Spleen (tissue), 11 donors: ENCODE measurements at regions not wholly inside any gene's neighbourhood (a gene's known extent, or its start where the extent isn't known, plus 50 kb on each side); places are given as distances from the start of the nearest gene placed in this dataset.
"Not testable (repeated sequence)": the region's sequence is repeated elsewhere in the genome, so short reads cannot be mapped to it uniquely, and the experiment has no call there.

ENCODE experiments used
- DNase-seq: peaks from one replicate; pipeline ENCODE4 v3.0.0-alpha.2; 2020
- H3K27ac ChIP-seq, 8 donors: fragments of 200-600 bp; sonication (generic) in 7 of 8; 1 replicate in 4 of 8; 2 replicates in 4 of 8; pipeline versions ENCODE4 v1.5.0 to v1.8.0; 2016 to 2021; ENCODE audit warnings: inconsistent platforms in 4 of 8, mild to moderate bottlenecking in 4 of 8, moderate library complexity in 1 of 8
- H3K27me3 ChIP-seq, 7 donors: fragments of 200-600 bp; sonication (generic) in 6 of 7; replicated peaks in 1 of 7; 1 replicate in 4 of 7; 2 replicates in 3 of 7; pipeline versions ENCODE4 v1.5.0 to v1.8.0; 2016 to 2021; ENCODE audit warnings: inconsistent platforms in 3 of 7, mild to moderate bottlenecking in 1 of 7
- H3K36me3 ChIP-seq, 6 donors: fragments of 200-600 bp; sonication (generic) in 5 of 6; 1 replicate in 4 of 6; 2 replicates in 2 of 6; pipeline versions ENCODE4 v1.5.0 to v1.8.0; 2016 to 2021; ENCODE audit warnings: inconsistent platforms in 2 of 6
- H3K4me1 ChIP-seq, 6 donors: fragments of 200-600 bp; sonication (generic) in 5 of 6; 1 replicate in 3 of 6; 2 replicates in 3 of 6; pipeline versions ENCODE4 v1.5.0 to v1.8.0; 2016 to 2021; ENCODE audit warnings: inconsistent platforms in 3 of 6
- H3K4me3 ChIP-seq, 8 donors: fragments of 200-600 bp; sonication (generic) in 7 of 8; 1 replicate in 4 of 8; 2 replicates in 4 of 8; pipeline versions ENCODE4 v1.5.0 to v1.8.0; 2016 to 2021; ENCODE audit warnings: inconsistent platforms in 4 of 8, mild to moderate bottlenecking in 4 of 8, moderate library complexity in 2 of 8
- H3K9me3 ChIP-seq, 8 donors: fragments of 200-600 bp; sonication (generic) in 7 of 8; 1 replicate in 4 of 8; 2 replicates in 4 of 8; pipeline versions ENCODE4 v1.5.0 to v1.8.0; 2016 to 2021; ENCODE audit warnings: inconsistent platforms in 4 of 8
- CTCF ChIP-seq, 11 experiments: fragments of 200-600 bp in 7 of 11; fragments of 450-650 bp in 4 of 11; sonication (generic) in 4 of 11; IDR thresholded peaks in 8 of 11; conservative IDR thresholded peaks in 3 of 11; 1 replicate in 7 of 11; 2 replicates in 4 of 11; pipeline versions ENCODE4 v1.4.0 to v1.8.0; 2016 to 2021; ENCODE audit warnings: antibody characterized with exemption in 11 of 11, inconsistent platforms in 4 of 11, mild to moderate bottlenecking in 1 of 11
- POLR2A ChIP-seq, 3 donors: fragments of 450-650 bp; IDR thresholded peaks; one replicate each; pipeline ENCODE4 v1.5.1; 2017; ENCODE audit warnings: antibody characterized with exemption in 3 of 3, mild to moderate bottlenecking in 1 of 3
- POLR2AphosphoS5 ChIP-seq, 3 donors: sonication (generic); formaldehyde crosslinking; IDR thresholded peaks; one replicate each; pipeline ENCODE4 v1.5.1; 2017; ENCODE audit warnings: antibody characterized with exemption in 3 of 3
- WGBS, 5 donors: extraction: QIAGEN DNeasy Blood & Tissue Kit in 3 of 5; methylation state at CpG; one replicate each; pipeline versions ENCODE4 v1.1.5 to v1.1.7; 2013 to 2018; 5-methylcytosine and 5-hydroxymethylcytosine counted together
- intact Hi-C: fragments of 100-400 bp; cut with DNase I; formaldehyde crosslinking; loops from one replicate; pipeline ENCODE4 v1.15.0; 2023; ENCODE audit warnings: low total_unique reads
- donor health status: healthy with polysubstance abuse.
- donor health status: DM: no; HTN: no; CAD: no; lungs with moderate emphysema.
- donor health status: DM: no; HTN: no; CAD: no.
- donor health status: Bipolar disorder and iron deficiency.
- donor health status: healthy.
- donor health status: DM: no; HTN: no; CAD: no.
- donor health status: DM: yes; HTN: yes; CAD: no.

DNA sequence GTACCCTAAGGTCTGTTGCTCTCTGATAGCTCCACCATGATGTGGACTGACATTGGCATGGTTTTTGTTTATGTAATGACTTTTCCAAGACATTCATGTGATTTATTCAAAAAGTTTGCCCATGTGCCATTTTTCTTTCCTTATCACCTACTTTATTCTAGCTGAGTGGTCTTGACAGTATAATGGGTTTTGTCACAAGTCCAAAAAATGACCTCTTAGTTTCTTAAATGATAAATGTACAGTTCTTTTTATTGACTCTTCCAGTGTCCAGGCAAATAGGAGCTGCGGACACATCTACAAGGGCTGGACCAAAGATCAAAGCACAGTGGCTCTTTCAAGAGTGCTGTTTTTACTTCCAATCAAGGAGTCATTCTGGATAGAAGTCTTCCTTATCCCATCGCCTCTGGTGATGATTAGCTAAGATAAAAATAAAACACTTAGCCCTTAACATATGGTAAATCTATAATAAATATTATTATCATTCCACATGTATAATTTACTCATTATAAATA lies 141.4 kb downstream of the MMUT start:
- no peak overlapping the region for H3K4me3 ChIP-seq
- peaks cover 0 to 11% (median 4%) of the 10 kb centered on the region in 8 donors for H3K9me3 ChIP-seq
- no peaks in the 10 kb centered on the region for H3K36me3 ChIP-seq
- no peak for DNase-seq
- H3K27me3 ChIP-seq: no peaks in the 10 kb centered on the region
- 68 to 86% (median 81%) methylated on average over 2 of the region's 2 CpGs for WGBS, 5 donors
- TF ChIP-seq POLR2AphosphoS5 (IDR thresholded peaks at IDR 0.05) (no peak), POLR2A (IDR thresholded peaks at IDR 0.05) (no peak), CTCF (IDR thresholded peaks at IDR 0.05 in 8 of 11, conservative IDR thresholded peaks at IDR 0.05 in 3 of 11) (no peak)
- H3K27ac ChIP-seq: no peak overlapping the region
- no peaks in the 10 kb centered on the region for H3K4me1 ChIP-seq
- intact Hi-C loops: no loop called here

GRCh38 chr6:49305010-49305409 lies 158.0 kb downstream of the MMUT start:
- WGBS, 5 donors: 77 to 92% (median 78%) methylated on average over 1 of the region's 1 CpG
- Histone ChIP-seq H3K4me1 (no peaks in the 10 kb centered on the region), H3K27ac (no peak overlapping the region), H3K9me3 (no peaks in the 10 kb centered on the region), H3K36me3 (no peaks in the 10 kb centered on the region), H3K27me3 (no peaks in the 10 kb centered on the region), H3K4me3 (no peak overlapping the region)
- TF ChIP-seq POLR2A (IDR thresholded peaks at IDR 0.05) (no peak), POLR2AphosphoS5 (IDR thresholded peaks at IDR 0.05) (no peak), CTCF (IDR thresholded peaks at IDR 0.05 in 8 of 11, conservative IDR thresholded peaks at IDR 0.05 in 3 of 11) (no peak)
- intact Hi-C loops: no loop called here
- no peak for DNase-seq

DNA sequence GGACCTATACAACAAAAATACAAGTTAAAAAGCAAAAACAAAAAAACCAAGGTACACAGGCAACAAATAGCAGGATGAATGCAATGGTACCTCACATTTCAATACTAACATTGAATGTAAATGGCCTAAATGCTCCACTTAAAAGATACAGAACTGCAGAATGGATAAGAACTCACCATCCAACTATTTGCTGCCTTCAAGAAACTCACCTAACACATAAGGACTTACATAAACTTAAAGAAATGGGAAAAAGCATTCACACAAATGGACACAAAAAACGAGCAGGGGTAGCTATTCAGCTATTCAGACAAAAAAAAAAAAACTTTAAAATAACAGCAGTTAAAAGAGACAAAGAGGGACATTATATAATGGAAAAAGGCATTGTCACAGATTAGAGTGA lies 158.7 kb downstream of the MMUT start:
- H3K4me3 ChIP-seq, H3K4me1 ChIP-seq, H3K36me3 ChIP-seq, H3K27ac ChIP-seq, intact Hi-C loops, H3K9me3 ChIP-seq, DNase-seq, H3K27me3 ChIP-seq: not testable (repeated sequence)
- 58 to 72% (median 68%) methylated on average over 1 of the region's 1 CpG for WGBS, 5 donors

GRCh38 chr6:49300911-49301310 lies 162.1 kb downstream of the MMUT start:
- intact Hi-C loops: no loop called here
- Histone ChIP-seq H3K4me3 (no peak overlapping the region), H3K27me3 (no peaks in the 10 kb centered on the region), H3K4me1 (no peaks in the 10 kb centered on the region), H3K36me3 (no peaks in the 10 kb centered on the region), H3K27ac (no peak overlapping the region), H3K9me3 (no peaks in the 10 kb centered on the region)
- no peak for TF ChIP-seq POLR2AphosphoS5 (IDR thresholded peaks at IDR 0.05)
- no peak for TF ChIP-seq POLR2A (IDR thresholded peaks at IDR 0.05)
- no peak for TF ChIP-seq CTCF (IDR thresholded peaks at IDR 0.05 in 8 of 11, conservative IDR thresholded peaks at IDR 0.05 in 3 of 11)
- DNase-seq: no peak

DNA sequence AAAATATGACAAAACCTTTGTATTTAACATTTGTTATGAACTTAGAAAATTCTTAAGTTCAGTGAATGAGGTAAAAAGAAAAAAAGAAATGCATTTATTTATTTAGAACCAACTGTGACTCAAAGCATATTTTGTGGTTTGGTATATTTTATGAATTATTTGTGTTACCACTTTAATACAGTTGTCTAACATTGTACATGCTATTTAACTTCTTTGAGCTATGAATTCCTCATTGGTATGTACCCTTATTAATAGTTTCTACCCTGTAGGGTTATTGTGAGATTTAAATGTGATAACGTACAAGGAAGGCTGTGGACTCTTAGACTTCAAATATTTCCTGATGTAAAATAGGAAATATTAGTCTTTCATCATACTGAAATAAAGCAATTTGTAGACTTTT lies 162.6 kb downstream of the MMUT start:
- TF ChIP-seq POLR2A (IDR thresholded peaks at IDR 0.05) (no peak), CTCF (IDR thresholded peaks at IDR 0.05 in 8 of 11, conservative IDR thresholded peaks at IDR 0.05 in 3 of 11) (no peak), POLR2AphosphoS5 (IDR thresholded peaks at IDR 0.05) (no peak)
- H3K27ac ChIP-seq: no peak overlapping the region
- no peak for DNase-seq
- no peaks in the 10 kb centered on the region for H3K9me3 ChIP-seq
- intact Hi-C loops: no loop called here
- no peak overlapping the region for H3K4me3 ChIP-seq
- 66 to 88% (median 77%) methylated on average over 1 of the region's 1 CpG for WGBS, 5 donors
- no peaks in the 10 kb centered on the region for H3K4me1 ChIP-seq
- H3K36me3 ChIP-seq: no peaks in the 10 kb centered on the region
- no peaks in the 10 kb centered on the region for H3K27me3 ChIP-seq
